HCT116 (cell line): ENCODE measurements at regions not wholly inside any gene's neighbourhood (a gene's known extent, or its start where the extent isn't known, plus 50 kb on each side); places are given as distances from the start of the nearest gene placed in this dataset.
"Not testable (repeated sequence)": the region's sequence is repeated elsewhere in the genome, so short reads cannot be mapped to it uniquely, and the experiment has no call there.

Experiments used
- ATAC-seq: fragments of 200-7000 bp; cut with Tn5 transposase; 2 replicates; pipeline ENCODE4 v1.9.1; 2020; ENCODE audit warnings: mild to moderate bottlenecking, moderate library complexity
- BruUV-seq: library from RNA; stranded (reverse); fragments of 400-500 nt; replicated peaks from 2 replicates; lab custom pipeline; 2021; lab: Mats Ljungman, UMichigan
- CTCF ChIA-PET: fragments of 300-600 bp; sonication (Branson Sonifier 250); formaldehyde crosslinking; loops from one replicate; lab custom pipeline; 2021; ENCODE audit warnings: antibody characterized with exemption; lab: Charles Lee
- POLR2A ChIA-PET: fragments of 300-600, 350-600 bp; sonication (Branson Sonifier 250); formaldehyde crosslinking; loops from one replicate; lab custom pipeline; 2021; ENCODE audit warnings: antibody characterized with exemption; lab: Charles Lee
- RAD21 ChIA-PET, 2 experiments: fragments of 300-600 bp; sonication (Branson Sonifier 250); formaldehyde crosslinking; loops; one replicate each; lab custom pipeline; 2023; ENCODE audit warnings: low total read pairs in 2 of 2; ENCODE audit not compliant: uncharacterized antibody in 2 of 2, unreplicated experiment in 2 of 2, low non-redundant PET in 1 of 2; lab: Charles Lee
- DNase-seq: peaks from one replicate; pipeline ENCODE4 v3.0.0-alpha.2; 2010; ENCODE audit warnings: low read depth, low spot score
- H2AFZ ChIP-seq: fragments of 200-600 bp; shearing (Covaris generic), sonication (generic); 2 replicates; pipeline ENCODE4 v1.6.1; 2017; ENCODE audit warnings: low read depth, mixed run types, mixed read lengths, antibody characterized with exemption, low read length; ENCODE audit not compliant: poor library complexity, severe bottlenecking
- H3K27ac ChIP-seq: 2 replicates; pipeline ENCODE4 v1.5.1; 2012; ENCODE audit warnings: low read depth, low read length
- H3K27me3 ChIP-seq: fragments of 200-600 bp; sonication (generic); 2 replicates; pipeline ENCODE4 v1.6.1; 2016; ENCODE audit warnings: mixed run types, low read length, mixed read lengths; ENCODE audit not compliant: insufficient read depth
- H3K36me3 ChIP-seq, 2 experiments: fragments of 200-500 bp in 1 of 2; fragments of 200-600 bp in 1 of 2; sonication (Bioruptor generic) in 1 of 2; sonication (generic) in 1 of 2; 2 replicates each; pipeline versions ENCODE4 v1.5.1 to v1.6.1; 2014 to 2016; ENCODE audit warnings: low read length in 2 of 2, inconsistent platforms in 1 of 2, mixed read lengths in 1 of 2, mixed run types in 1 of 2; ENCODE audit not compliant: insufficient read depth in 2 of 2, control insufficient read depth in 1 of 2
- H3K4me1 ChIP-seq, 2 experiments: fragments of 200-600 bp in 1 of 2; sonication (generic) in 1 of 2; 2 replicates each; pipeline versions ENCODE4 v1.5.1 to v1.6.1; 2012 to 2017; ENCODE audit warnings: low read length in 2 of 2, inconsistent platforms in 1 of 2, mild to moderate bottlenecking in 1 of 2, mixed read lengths in 1 of 2, mixed run types in 1 of 2, moderate library complexity in 1 of 2; ENCODE audit not compliant: insufficient read depth in 2 of 2, control insufficient read depth in 1 of 2
- H3K4me2 ChIP-seq: fragments of 200-600 bp; sonication (generic); 2 replicates; pipeline ENCODE4 v1.6.1; 2017; ENCODE audit warnings: mixed run types, low read length, mixed read lengths
- H3K4me3 ChIP-seq, 2 experiments: fragments of 200-600 bp in 1 of 2; sonication (generic) in 1 of 2; replicated peaks in 1 of 2; 2 replicates each; pipeline ENCODE4 v1.5.1; 2011 to 2016; ENCODE audit warnings: low read length in 2 of 2, control low read depth in 1 of 2, low read depth in 1 of 2, mild to moderate bottlenecking in 1 of 2, mixed read lengths in 1 of 2, mixed run types in 1 of 2
- H3K79me2 ChIP-seq: fragments of 200-600 bp; sonication (generic); 2 replicates; pipeline ENCODE4 v1.6.1; 2017; ENCODE audit warnings: mild to moderate bottlenecking, mixed run types, low read length, moderate library complexity, mixed read lengths; ENCODE audit not compliant: insufficient read depth
- H3K9ac ChIP-seq: fragments of 200-600 bp; sonication (generic); 2 replicates; pipeline ENCODE4 v1.6.1; 2016; ENCODE audit warnings: low read length, mixed read lengths
- H3K9me2 ChIP-seq: fragments of 200-600 bp; sonication (generic), shearing (Covaris generic); 2 replicates; pipeline ENCODE4 v1.6.1; 2017; ENCODE audit warnings: mixed run types, mild to moderate bottlenecking, moderate library complexity; ENCODE audit not compliant: insufficient read depth
- H3K9me3 ChIP-seq, 2 experiments: fragments of 200-500 bp in 1 of 2; fragments of 200-600 bp in 1 of 2; sonication (Bioruptor generic) in 1 of 2; sonication (generic) in 1 of 2; 2 replicates each; pipeline ENCODE4 v1.6.1; 2014 to 2017; ENCODE audit warnings: low read length in 2 of 2, mixed read lengths in 2 of 2, inconsistent platforms in 1 of 2, low read depth in 1 of 2, mild to moderate bottlenecking in 1 of 2, mixed run types in 1 of 2, moderate library complexity in 1 of 2; ENCODE audit not compliant: control insufficient read depth in 1 of 2, insufficient read depth in 1 of 2
- H4K20me1 ChIP-seq: fragments of 200-600 bp; sonication (generic), shearing (Covaris generic); 2 replicates; pipeline ENCODE4 v1.6.1; 2017; ENCODE audit warnings: mixed run types, mild to moderate bottlenecking, moderate library complexity; ENCODE audit not compliant: insufficient read depth
- CBX3 ChIP-seq: IDR thresholded peaks from 2 replicates; pipeline ENCODE4 v1.6.1; 2012; ENCODE audit warnings: low read depth
- ELF1 ChIP-seq: IDR thresholded peaks from 2 replicates; pipeline ENCODE4 v1.6.1; 2012; ENCODE audit warnings: low read depth, borderline replicate concordance
- EZH2phosphoT487 ChIP-seq: fragments of 200-600 bp; IDR thresholded peaks from 2 replicates; pipeline ENCODE4 v1.6.1; 2018; ENCODE audit warnings: antibody characterized with exemption, borderline replicate concordance
- FOSL1 ChIP-seq: IDR thresholded peaks from 2 replicates; pipeline ENCODE4 v1.6.1; 2012; ENCODE audit warnings: low read depth
- MAX ChIP-seq: IDR thresholded peaks from 2 replicates; pipeline ENCODE4 v1.6.1; 2012
- POLR2A ChIP-seq: IDR thresholded peaks from 2 replicates; pipeline ENCODE4 v1.7.0; 2011; ENCODE audit warnings: borderline replicate concordance; ENCODE audit not compliant: insufficient read depth, insufficient read length; ENCODE audit errors: extremely low read depth
- POLR2AphosphoS5 ChIP-seq: IDR thresholded peaks from 2 replicates; pipeline ENCODE4 v1.6.1; 2011; ENCODE audit warnings: mild to moderate bottlenecking, low read depth, low read length, moderate library complexity
- REST ChIP-seq: IDR thresholded peaks from 2 replicates; pipeline ENCODE4 v1.6.1; 2012; ENCODE audit warnings: low read depth
- SIN3A ChIP-seq: IDR thresholded peaks from 2 replicates; pipeline ENCODE4 v1.6.1; 2012; ENCODE audit warnings: low read depth
- TCF7L2 ChIP-seq: IDR thresholded peaks from 2 replicates; pipeline ENCODE4 v1.7.0; 2011; ENCODE audit warnings: borderline replicate concordance, inconsistent platforms; ENCODE audit not compliant: insufficient read depth, insufficient read length; ENCODE audit errors: extremely low read depth
- ZBTB33 ChIP-seq: IDR thresholded peaks from 2 replicates; pipeline ENCODE4 v1.6.1; 2011; ENCODE audit warnings: mild to moderate bottlenecking, low read length, moderate library complexity; ENCODE audit not compliant: insufficient replicate concordance; ENCODE audit errors: extremely low read depth
- ZFX ChIP-seq: fragments of 450-650 bp; IDR thresholded peaks from 2 replicates; pipeline ENCODE4 v1.6.1; 2017
- ZNF274 ChIP-seq: fragments of 200-500 bp; sonication (Bioruptor generic); IDR thresholded peaks from 2 replicates; pipeline ENCODE4 v1.6.1; 2014; ENCODE audit warnings: mild to moderate bottlenecking, low read depth, low read length, inconsistent platforms
- intact Hi-C: fragments of 100-400 bp; cut with micrococcal nuclease; formaldehyde crosslinking; loops from 2 replicates; pipeline ENCODE4 v1.10.0; 2022

GRCh38 chr2:198273660-198274059 is 469.3 kb downstream of the PLCL1 start:
- ChIA-PET POLR2A (no interaction called here), CTCF (no interaction called here), RAD21 (no interaction called here)
- no peaks in the 10 kb centered on the region for H3K79me2 ChIP-seq
- no peaks in the 10 kb centered on the region for H3K9me2 ChIP-seq
- intact Hi-C loops: no loop called here
- no peak overlapping the region for H2AFZ ChIP-seq
- DNase-seq (no peak), ATAC-seq (no peak)
- TF ChIP-seq TCF7L2 (no peak), POLR2AphosphoS5 (no peak), EZH2phosphoT487 (no peak), ZBTB33 (no peak), CBX3 (no peak), FOSL1 (no peak), ZFX (no peak), MAX (no peak), SIN3A (no peak), REST (no peak), POLR2A (no peak), ZNF274 (no peak), ELF1 (no peak)
- no peak overlapping the region for H3K4me2 ChIP-seq
- H3K4me3 ChIP-seq: no peak overlapping the region
- H3K36me3 ChIP-seq: no peaks in the 10 kb centered on the region
- H4K20me1 ChIP-seq: no peaks in the 10 kb centered on the region
- no peak overlapping the region for H3K9ac ChIP-seq
- BruUV-seq: no TSS peak
- H3K27me3 ChIP-seq: peaks cover 27% of the 10 kb centered on the region
- H3K4me1 ChIP-seq: no peaks in the 10 kb centered on the region
- H3K9me3 ChIP-seq: no peaks in the 10 kb centered on the region
- no peak overlapping the region for H3K27ac ChIP-seq

- not testable (repeated sequence) for BruUV-seq
Measured at GRCh38 chr2:198270157-198270556, 465.8 kb downstream of the PLCL1 start.

More at GRCh38 chr2:198270157-198270556, 465.8 kb downstream of the PLCL1 start:
- H4K20me1 ChIP-seq, intact Hi-C loops, H3K27ac ChIP-seq, H3K4me1 ChIP-seq, CTCF ChIA-PET, POLR2A ChIA-PET, H3K27me3 ChIP-seq, H3K9me2 ChIP-seq, H3K4me3 ChIP-seq, H3K79me2 ChIP-seq, H3K9ac ChIP-seq, H2AFZ ChIP-seq, ATAC-seq, H3K4me2 ChIP-seq, H3K36me3 ChIP-seq, DNase-seq, H3K9me3 ChIP-seq, RAD21 ChIA-PET: not testable (repeated sequence)
